ENCODE measurements at regions not wholly inside any gene's neighbourhood (a gene's known extent, or its start where the extent isn't known, plus 50 kb on each side); places are given as distances from the start of the nearest gene placed in this dataset.

DNA sequence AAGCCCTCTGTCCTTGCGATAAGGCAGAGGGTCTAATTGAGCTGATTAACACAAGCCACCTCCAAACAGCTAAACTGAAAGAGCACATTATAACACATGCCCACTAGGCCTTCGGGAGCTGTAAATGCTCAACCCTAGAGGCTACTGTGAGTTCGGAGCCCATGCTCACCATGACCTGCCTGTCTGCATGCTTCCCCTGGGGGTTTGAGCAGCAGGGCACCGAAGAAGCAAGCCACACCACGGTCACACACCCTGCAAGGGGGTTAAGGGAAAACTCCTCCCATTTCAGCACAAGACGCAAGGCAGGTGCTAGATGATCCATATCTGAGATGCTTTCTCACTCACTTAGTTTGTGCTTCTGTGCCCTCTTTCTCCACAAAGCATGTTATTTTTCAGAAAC is 435.9 kb upstream of the CADM2 start:
- TF ChIP-seq, protein P1, sequence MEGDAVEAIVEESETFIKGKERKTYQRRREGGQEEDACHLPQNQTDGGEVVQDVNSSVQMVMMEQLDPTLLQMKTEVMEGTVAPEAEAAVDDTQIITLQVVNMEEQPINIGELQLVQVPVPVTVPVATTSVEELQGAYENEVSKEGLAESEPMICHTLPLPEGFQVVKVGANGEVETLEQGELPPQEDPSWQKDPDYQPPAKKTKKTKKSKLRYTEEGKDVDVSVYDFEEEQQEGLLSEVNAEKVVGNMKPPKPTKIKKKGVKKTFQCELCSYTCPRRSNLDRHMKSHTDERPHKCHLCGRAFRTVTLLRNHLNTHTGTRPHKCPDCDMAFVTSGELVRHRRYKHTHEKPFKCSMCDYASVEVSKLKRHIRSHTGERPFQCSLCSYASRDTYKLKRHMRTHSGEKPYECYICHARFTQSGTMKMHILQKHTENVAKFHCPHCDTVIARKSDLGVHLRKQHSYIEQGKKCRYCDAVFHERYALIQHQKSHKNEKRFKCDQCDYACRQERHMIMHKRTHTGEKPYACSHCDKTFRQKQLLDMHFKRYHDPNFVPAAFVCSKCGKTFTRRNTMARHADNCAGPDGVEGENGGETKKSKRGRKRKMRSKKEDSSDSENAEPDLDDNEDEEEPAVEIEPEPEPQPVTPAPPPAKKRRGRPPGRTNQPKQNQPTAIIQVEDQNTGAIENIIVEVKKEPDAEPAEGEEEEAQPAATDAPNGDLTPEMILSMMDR (IDR thresholded peaks at IDR 0.05), result no peak
- TF ChIP-seq POLR2A (IDR thresholded peaks at IDR 0.05), result no peak
- TF ChIP-seq EP300 (IDR thresholded peaks at IDR 0.05), result no peak
- no peak for TF ChIP-seq POLR2AphosphoS5 (IDR thresholded peaks at IDR 0.05)

All from gastroesophageal sphincter (tissue), 3 donors.